ENCODE measurements at regions not wholly inside any gene's neighbourhood (a gene's known extent, or its start where the extent isn't known, plus 50 kb on each side); places are given as distances from the start of the nearest gene placed in this dataset.

DNA sequence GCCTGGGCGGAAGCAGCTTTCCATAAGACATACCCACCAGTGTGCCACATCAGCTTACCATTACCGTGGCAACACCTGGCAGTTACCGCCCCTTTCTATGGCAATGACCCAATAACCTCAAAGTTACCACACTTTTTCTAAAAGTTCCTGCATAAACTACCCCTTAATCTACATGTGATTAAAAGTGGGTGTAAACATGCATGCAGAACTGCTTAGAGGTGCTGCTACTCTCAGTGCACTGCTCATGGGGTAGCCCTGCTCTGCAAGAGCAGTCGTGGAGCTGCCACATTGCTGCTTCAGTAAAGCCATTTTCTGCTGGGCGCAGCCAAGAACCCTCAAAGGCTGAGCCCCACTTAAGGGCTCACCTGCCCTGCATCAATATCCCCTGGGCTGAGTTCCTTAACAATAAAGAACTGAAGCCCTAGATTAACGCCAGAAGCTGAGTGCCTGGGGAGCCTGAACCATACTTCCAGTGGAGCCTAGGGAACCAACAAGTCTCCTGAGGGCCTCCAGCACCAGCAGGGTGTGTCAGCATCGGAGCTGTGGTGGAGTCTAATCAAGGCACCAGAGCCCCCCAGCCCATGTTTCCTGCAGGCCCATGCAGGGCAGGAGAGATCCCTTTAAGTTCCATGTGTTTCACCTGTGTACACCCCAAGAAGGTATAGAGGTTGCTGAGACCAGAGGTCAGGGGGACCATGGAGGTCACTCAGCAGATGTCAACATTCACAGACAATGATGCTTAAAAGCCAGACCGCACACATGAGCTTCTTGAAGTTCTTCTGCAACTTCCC is 1198.1 kb downstream of the UQCRFS1 start:
- H3K4me1 ChIP-seq: no peaks in the 10 kb centered on the region
- H3K27me3 ChIP-seq: no peaks in the 10 kb centered on the region
- no peaks in the 10 kb centered on the region for H3K36me3 ChIP-seq
- WGBS (ENCODE audit: insufficient coverage, low coverage, low lambda C conversion rate, missing lambda C conversion rate): 40% methylated on average over 5 of the region's 8 CpGs
- intact Hi-C loops (cut with DNase I): no loop called here
- TF ChIP-seq, protein P1, sequence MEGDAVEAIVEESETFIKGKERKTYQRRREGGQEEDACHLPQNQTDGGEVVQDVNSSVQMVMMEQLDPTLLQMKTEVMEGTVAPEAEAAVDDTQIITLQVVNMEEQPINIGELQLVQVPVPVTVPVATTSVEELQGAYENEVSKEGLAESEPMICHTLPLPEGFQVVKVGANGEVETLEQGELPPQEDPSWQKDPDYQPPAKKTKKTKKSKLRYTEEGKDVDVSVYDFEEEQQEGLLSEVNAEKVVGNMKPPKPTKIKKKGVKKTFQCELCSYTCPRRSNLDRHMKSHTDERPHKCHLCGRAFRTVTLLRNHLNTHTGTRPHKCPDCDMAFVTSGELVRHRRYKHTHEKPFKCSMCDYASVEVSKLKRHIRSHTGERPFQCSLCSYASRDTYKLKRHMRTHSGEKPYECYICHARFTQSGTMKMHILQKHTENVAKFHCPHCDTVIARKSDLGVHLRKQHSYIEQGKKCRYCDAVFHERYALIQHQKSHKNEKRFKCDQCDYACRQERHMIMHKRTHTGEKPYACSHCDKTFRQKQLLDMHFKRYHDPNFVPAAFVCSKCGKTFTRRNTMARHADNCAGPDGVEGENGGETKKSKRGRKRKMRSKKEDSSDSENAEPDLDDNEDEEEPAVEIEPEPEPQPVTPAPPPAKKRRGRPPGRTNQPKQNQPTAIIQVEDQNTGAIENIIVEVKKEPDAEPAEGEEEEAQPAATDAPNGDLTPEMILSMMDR (IDR thresholded peaks at IDR 0.05): no peak
- no peak for TF ChIP-seq POLR2A (IDR thresholded peaks at IDR 0.05)
- ATAC-seq (no peak), DNase-seq (no peak)
- H3K9me3 ChIP-seq: no peaks in the 10 kb centered on the region
- H3K27ac ChIP-seq: no peak overlapping the region
- H3K4me3 ChIP-seq: no peak overlapping the region

- no peaks in the 10 kb centered on the region for H3K27me3 ChIP-seq
- ATAC-seq (no peak), DNase-seq (no peak)
- H3K9me3 ChIP-seq: no peaks in the 10 kb centered on the region
- H3K4me3 ChIP-seq: no peak overlapping the region
- TF ChIP-seq POLR2A (IDR thresholded peaks at IDR 0.05): no peak
- TF ChIP-seq, protein P1 (IDR thresholded peaks at IDR 0.05): no peak
- WGBS (ENCODE audit: insufficient coverage, low coverage, low lambda C conversion rate, missing lambda C conversion rate): 21% methylated on average over 2 of the region's 3 CpGs
- H3K4me1 ChIP-seq: no peaks in the 10 kb centered on the region
- intact Hi-C loops (cut with DNase I): no loop called here
- H3K36me3 ChIP-seq: no peaks in the 10 kb centered on the region
- H3K27ac ChIP-seq: no peak overlapping the region
These were observed 1200.6 kb downstream of the UQCRFS1 start for GRCh38 chr19:28012361-28012760.

- no peak overlapping the region for H3K27ac ChIP-seq
- H3K4me3 ChIP-seq: no peak overlapping the region
- DNase-seq: no peak
- H3K27me3 ChIP-seq: no peaks in the 10 kb centered on the region
- ATAC-seq: no peak
- H3K36me3 ChIP-seq: no peaks in the 10 kb centered on the region
- H3K4me1 ChIP-seq: no peaks in the 10 kb centered on the region
- 23% methylated on average over 6 of the region's 6 CpGs for WGBS (ENCODE audit: insufficient coverage, low coverage, low lambda C conversion rate, missing lambda C conversion rate)
- TF ChIP-seq, protein P1 (IDR thresholded peaks at IDR 0.05): no peak
- intact Hi-C loops (cut with DNase I): no loop called here
- no peaks in the 10 kb centered on the region for H3K9me3 ChIP-seq
These were observed 1202.3 kb downstream of the UQCRFS1 start for GRCh38 chr19:28010656-28011055.

GRCh38 chr19:28009696-28010095 is 1203.3 kb downstream of the UQCRFS1 start:
- Histone ChIP-seq H3K4me1 (no peaks in the 10 kb centered on the region), H3K4me3 (no peak overlapping the region), H3K27me3 (no peaks in the 10 kb centered on the region), H3K9me3 (no peaks in the 10 kb centered on the region), H3K36me3 (no peaks in the 10 kb centered on the region), H3K27ac (no peak overlapping the region)
- no peak for DNase-seq
- 50% methylated on average over 3 of the region's 4 CpGs for WGBS (ENCODE audit: insufficient coverage, low coverage, low lambda C conversion rate, missing lambda C conversion rate)
- intact Hi-C loops (cut with DNase I): no loop called here
- TF ChIP-seq POLR2A (IDR thresholded peaks at IDR 0.05): no peak
- TF ChIP-seq, protein P1 (IDR thresholded peaks at IDR 0.05): no peak
- no peak for ATAC-seq
